Heart left ventricle (tissue), 13 donors: ENCODE measurements at regions not wholly inside any gene's neighbourhood (a gene's known extent, or its start where the extent isn't known, plus 50 kb on each side); places are given as distances from the start of the nearest gene placed in this dataset.

ENCODE experiments used
- CTCF ChIP-seq, 12 donors: fragments of 200-600 bp; sonication (generic) in 4 of 12; IDR thresholded peaks; one replicate each; pipeline versions ENCODE4 v1.5.0 to v1.8.0; 2018 to 2022; ENCODE audit warnings: antibody characterized with exemption in 12 of 12, mild to moderate bottlenecking in 5 of 12
- POLR2A ChIP-seq, 2 donors: fragments of 450-650 bp; IDR thresholded peaks; one replicate each; pipeline ENCODE4 v1.6.1; 2017; ENCODE audit warnings: antibody characterized with exemption in 2 of 2, mild to moderate bottlenecking in 2 of 2, moderate library complexity in 2 of 2
- donor health status: ischemic (EF 13 %, LVEDD 7.1; RV severe dilation, severe dysfunction).
- donor health status: DM: no; HTN: yes; CAD: no.
- donor health status: DM: no; HTN: no; CAD: no.
- donor health status: ischemic (EF 25% LVEDD 6.9; RV normal size, moderate dysfunction).
- donor health status: ischemic (EF 25% LVEDD 5.7; RV mildly dilated, moderate dysfunction).
- donor health status: ischemic (EF 35%, LVEDD 5.7; RV mildly dilated, moderate dysfunction).
- donor health status: nonischemic (EF 11% LVEDD 7.7; RV severe dilation, severe dysfunction).
- donor health status: DM: yes; HTN: yes; CAD: no.
- donor health status: PGD.
- donor health status: ischemic (EF 29% LVEDD 5.4; RV normal size, mild dysfunction).
- donor health status: nonischemic (EF 23%, LVEDD 6.1; RV moderate dilation, normal function).

DNA sequence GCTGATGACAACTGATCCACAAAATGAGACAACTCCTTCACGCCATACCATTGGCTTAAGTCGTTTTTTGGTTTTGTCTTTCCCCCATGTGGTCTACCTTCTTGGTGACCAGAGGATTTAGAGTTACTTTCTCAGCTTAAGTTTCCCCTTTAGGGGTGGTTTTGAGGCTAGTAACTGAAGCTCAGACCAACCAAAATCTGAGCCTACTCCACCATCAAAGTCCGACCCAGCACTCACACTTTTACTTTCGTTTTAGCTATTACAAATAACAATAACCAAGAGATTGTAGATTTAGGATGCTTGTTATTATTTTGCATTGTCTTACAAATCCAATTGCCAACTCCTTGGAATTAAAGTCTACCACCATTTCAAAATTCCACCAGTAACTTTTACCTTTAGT is 130.6 kb upstream of the MDM1 start:
- TF ChIP-seq POLR2A (IDR thresholded peaks at IDR 0.05) = no peak
- TF ChIP-seq CTCF (IDR thresholded peaks at IDR 0.05) = no peak
